Mesothelial cell of epicardium (in vitro differentiated cells): ENCODE measurements at regions not wholly inside any gene's neighbourhood (a gene's known extent, or its start where the extent isn't known, plus 50 kb on each side); places are given as distances from the start of the nearest gene placed in this dataset.
"Not testable (repeated sequence)": the region's sequence is repeated elsewhere in the genome, so short reads cannot be mapped to it uniquely, and the experiment has no call there.

Source experiments
- DNase-seq, 2 experiments: peaks; one replicate each; pipeline ENCODE4 v3.0.0; 2021; ENCODE audit warnings: low spot score in 2 of 2; ENCODE audit not compliant: unreplicated experiment in 2 of 2
- H3K27ac Mint-ChIP-seq: 2 replicates; pipeline ENCODE4 v1.8.0; 2021; ENCODE audit warnings: mixed read lengths
- H3K27me3 Mint-ChIP-seq: 2 replicates; pipeline ENCODE4 v1.8.0; 2021; ENCODE audit warnings: low read depth, mixed read lengths
- H3K36me3 Mint-ChIP-seq: 2 replicates; pipeline ENCODE4 v1.8.0; 2021; ENCODE audit warnings: mixed read lengths
- H3K4me1 Mint-ChIP-seq: 2 replicates; pipeline ENCODE4 v1.8.0; 2021; ENCODE audit warnings: mixed read lengths
- H3K4me3 Mint-ChIP-seq: 2 replicates; pipeline ENCODE4 v1.8.0; 2021; ENCODE audit warnings: mild to moderate bottlenecking, moderate library complexity, mixed read lengths
- H3K9me3 Mint-ChIP-seq: 2 replicates; pipeline ENCODE4 v1.8.0; 2021; ENCODE audit warnings: mixed read lengths
- TF ChIP-seq, protein P1 (sequence below): fragments of 200-600 bp; sonication (generic); IDR thresholded peaks from one replicate; pipeline ENCODE4 v1.5.0; 2021; ENCODE audit warnings: antibody characterized with exemption; ENCODE audit not compliant: unreplicated experiment

DNA sequence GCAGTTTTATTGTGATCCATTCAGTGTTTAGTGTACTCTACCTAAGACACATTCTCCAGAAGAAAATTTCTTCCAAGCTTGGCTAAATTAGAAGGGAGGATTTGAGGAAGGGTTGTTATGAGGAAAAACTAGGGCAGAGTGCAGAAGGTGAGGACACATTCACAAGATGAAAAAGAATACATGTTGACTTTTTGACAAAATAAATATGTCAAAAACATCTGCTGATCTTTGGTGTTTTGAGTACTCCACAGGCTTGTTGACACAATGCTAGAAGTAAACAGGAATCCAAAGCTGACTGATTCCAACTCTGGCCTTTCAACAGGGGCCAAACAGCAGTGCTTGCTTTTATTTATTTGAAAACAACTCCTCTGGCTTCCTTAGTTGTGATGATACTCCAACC, 125.8 kb upstream of the SLC7A11 start:
- H3K4me3 Mint-ChIP-seq = no peak overlapping the region
- peaks cover 2% of the 10 kb centered on the region for H3K4me1 Mint-ChIP-seq
- TF ChIP-seq, protein P1, sequence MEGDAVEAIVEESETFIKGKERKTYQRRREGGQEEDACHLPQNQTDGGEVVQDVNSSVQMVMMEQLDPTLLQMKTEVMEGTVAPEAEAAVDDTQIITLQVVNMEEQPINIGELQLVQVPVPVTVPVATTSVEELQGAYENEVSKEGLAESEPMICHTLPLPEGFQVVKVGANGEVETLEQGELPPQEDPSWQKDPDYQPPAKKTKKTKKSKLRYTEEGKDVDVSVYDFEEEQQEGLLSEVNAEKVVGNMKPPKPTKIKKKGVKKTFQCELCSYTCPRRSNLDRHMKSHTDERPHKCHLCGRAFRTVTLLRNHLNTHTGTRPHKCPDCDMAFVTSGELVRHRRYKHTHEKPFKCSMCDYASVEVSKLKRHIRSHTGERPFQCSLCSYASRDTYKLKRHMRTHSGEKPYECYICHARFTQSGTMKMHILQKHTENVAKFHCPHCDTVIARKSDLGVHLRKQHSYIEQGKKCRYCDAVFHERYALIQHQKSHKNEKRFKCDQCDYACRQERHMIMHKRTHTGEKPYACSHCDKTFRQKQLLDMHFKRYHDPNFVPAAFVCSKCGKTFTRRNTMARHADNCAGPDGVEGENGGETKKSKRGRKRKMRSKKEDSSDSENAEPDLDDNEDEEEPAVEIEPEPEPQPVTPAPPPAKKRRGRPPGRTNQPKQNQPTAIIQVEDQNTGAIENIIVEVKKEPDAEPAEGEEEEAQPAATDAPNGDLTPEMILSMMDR = no peak
- no peak for DNase-seq
- peaks cover 10% of the 10 kb centered on the region for H3K9me3 Mint-ChIP-seq
- no peaks in the 10 kb centered on the region for H3K36me3 Mint-ChIP-seq
- no peak overlapping the region for H3K27ac Mint-ChIP-seq
- H3K27me3 Mint-ChIP-seq = no peaks in the 10 kb centered on the region

- H3K27me3 Mint-ChIP-seq, DNase-seq, H3K27ac Mint-ChIP-seq, H3K4me1 Mint-ChIP-seq, H3K4me3 Mint-ChIP-seq: not testable (repeated sequence)
- Mint-ChIP-seq H3K36me3 (peaks cover 13% of the 10 kb centered on the region), H3K9me3 (peaks cover 31% of the 10 kb centered on the region)
Measured at GRCh38 chr4:138352446-138352845, 110.3 kb upstream of the SLC7A11 start.

GRCh38 chr4:138348055-138348454, 105.9 kb upstream of the SLC7A11 start:
- peaks cover 22% of the 10 kb centered on the region for H3K4me1 Mint-ChIP-seq
- no peaks in the 10 kb centered on the region for H3K27me3 Mint-ChIP-seq
- H3K4me3 Mint-ChIP-seq = no peak overlapping the region
- peaks cover 25% of the 10 kb centered on the region for H3K9me3 Mint-ChIP-seq
- peaks cover 4% of the 10 kb centered on the region for H3K36me3 Mint-ChIP-seq
- H3K27ac Mint-ChIP-seq = no peak overlapping the region
- no peak for DNase-seq
- TF ChIP-seq, protein P1 = no peak

DNA sequence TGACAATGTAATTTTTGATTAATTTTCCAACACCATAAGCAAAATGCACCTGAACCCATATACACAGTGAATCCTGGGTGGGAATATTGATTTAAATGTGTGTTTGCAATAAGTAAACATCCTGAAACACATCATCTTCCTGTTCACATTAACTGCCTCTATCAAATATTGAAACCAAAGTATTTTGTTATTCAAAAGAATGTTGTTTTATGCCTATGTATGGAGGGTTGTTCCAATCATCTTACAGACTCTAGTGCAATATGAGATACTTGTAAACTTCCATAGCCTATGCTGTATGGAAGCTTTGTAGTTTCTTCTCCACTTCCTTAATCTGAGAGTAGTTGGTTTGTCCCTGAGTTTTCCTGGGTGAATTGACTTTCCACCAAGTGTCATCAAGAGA, 105.4 kb upstream of the SLC7A11 start:
- Mint-ChIP-seq H3K4me3 (no peak overlapping the region), H3K4me1 (peaks cover 22% of the 10 kb centered on the region), H3K27ac (no peak overlapping the region), H3K9me3 (peaks cover 25% of the 10 kb centered on the region), H3K36me3 (peaks cover 2% of the 10 kb centered on the region), H3K27me3 (no peaks in the 10 kb centered on the region)
- no peak for DNase-seq
- TF ChIP-seq, protein P1 = no peak

- Mint-ChIP-seq H3K4me3 (no peak overlapping the region), H3K27ac (no peak overlapping the region), H3K36me3 (no peaks in the 10 kb centered on the region), H3K4me1 (peaks cover 22% of the 10 kb centered on the region), H3K9me3 (peaks cover 20% of the 10 kb centered on the region), H3K27me3 (no peaks in the 10 kb centered on the region)
- no peak for DNase-seq
- TF ChIP-seq, protein P1 = no peak
Measured at GRCh38 chr4:138344851-138345250, 102.7 kb upstream of the SLC7A11 start.

GRCh38 chr4:138344054-138344453, 101.9 kb upstream of the SLC7A11 start:
- Mint-ChIP-seq H3K9me3 (peaks cover 20% of the 10 kb centered on the region), H3K27me3 (no peaks in the 10 kb centered on the region), H3K27ac (no peak overlapping the region), H3K4me3 (no peak overlapping the region), H3K36me3 (no peaks in the 10 kb centered on the region), H3K4me1 (peaks cover 22% of the 10 kb centered on the region)
- TF ChIP-seq, protein P1 = no peak
- no peak for DNase-seq
